ENCODE measurements at regions not wholly inside any gene's neighbourhood (a gene's known extent, or its start where the extent isn't known, plus 50 kb on each side); places are given as distances from the start of the nearest gene placed in this dataset.

GRCh38 chr14:98445718-98446117 lies 826.3 kb downstream of the BCL11B start:
- TF ChIP-seq ATF1 (CRISPR knock-in tag; IDR thresholded peaks at IDR 0.05) (no peak), CEBPB (IDR thresholded peaks at IDR 0.05; ENCODE audit: borderline replicate concordance, low read depth, low read length) (no peak), RFX5 (IDR thresholded peaks at IDR 0.05; ENCODE audit: low read depth, low read length) (no peak), PCBP1 (IDR thresholded peaks at IDR 0.05; ENCODE audit: borderline replicate concordance, low read depth, low read length) (no peak)

Data from HepG2 (cell line).